ENCODE measurements at regions not wholly inside any gene's neighbourhood (a gene's known extent, or its start where the extent isn't known, plus 50 kb on each side); places are given as distances from the start of the nearest gene placed in this dataset.

- TF ChIP-seq CTCF (IDR thresholded peaks at IDR 0.05), result no peak
- TF ChIP-seq ATOH8 (CRISPR knock-in tag; IDR thresholded peaks at IDR 0.05; ENCODE audit: low read depth), result no peak
- TF ChIP-seq POLR2A (IDR thresholded peaks at IDR 0.05; ENCODE audit: low read length), result no peak
- no peak for TF ChIP-seq EHMT2 (IDR thresholded peaks at IDR 0.05; ENCODE audit: low read depth)
- TF ChIP-seq SMC3 (IDR thresholded peaks at IDR 0.05), result no peak
These were observed 220.9 kb downstream of the TSHZ3 start for GRCh38 chr19:31128291-31128690.
